Peyer's patch (tissue), 4 donors: ENCODE measurements at regions not wholly inside any gene's neighbourhood (a gene's known extent, or its start where the extent isn't known, plus 50 kb on each side); places are given as distances from the start of the nearest gene placed in this dataset.

Experiments used
- POLR2A ChIP-seq, 2 donors: fragments of 450-650 bp; IDR thresholded peaks; one replicate each; pipeline ENCODE4 v1.5.1; 2017; ENCODE audit warnings: antibody characterized with exemption in 2 of 2, mild to moderate bottlenecking in 2 of 2, moderate library complexity in 2 of 2
- TF ChIP-seq, protein P1 (sequence below), 6 experiments: fragments of 450-650 bp in 4 of 6; fragments of 200-600 bp in 2 of 6; sonication (generic) in 1 of 6; IDR thresholded peaks; one replicate each; pipeline ENCODE4 v1.5.1; 2017 to 2019; ENCODE audit warnings: antibody characterized with exemption in 6 of 6, mild to moderate bottlenecking in 3 of 6, moderate library complexity in 1 of 6

DNA sequence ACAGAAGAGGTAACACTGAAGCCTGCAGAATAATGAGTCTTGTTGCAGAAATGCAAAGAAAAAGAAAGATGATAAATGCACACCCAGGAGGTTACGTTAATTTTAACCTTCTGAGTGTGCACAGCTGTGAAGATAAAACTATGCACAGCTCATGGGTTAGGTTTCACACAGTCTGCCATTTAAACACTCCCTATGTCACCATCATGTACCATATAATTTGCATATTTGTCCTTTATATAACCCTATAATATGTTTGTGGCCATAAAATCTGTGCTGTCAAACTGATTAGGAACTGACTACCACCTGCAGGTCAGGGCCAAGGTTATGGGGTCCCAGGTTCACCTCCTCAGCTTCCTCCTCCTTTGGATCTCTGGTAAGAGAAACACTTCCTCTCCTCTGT is 205.5 kb downstream of the RPIA start:
- no peak for TF ChIP-seq POLR2A (IDR thresholded peaks at IDR 0.05)
- TF ChIP-seq, protein P1, sequence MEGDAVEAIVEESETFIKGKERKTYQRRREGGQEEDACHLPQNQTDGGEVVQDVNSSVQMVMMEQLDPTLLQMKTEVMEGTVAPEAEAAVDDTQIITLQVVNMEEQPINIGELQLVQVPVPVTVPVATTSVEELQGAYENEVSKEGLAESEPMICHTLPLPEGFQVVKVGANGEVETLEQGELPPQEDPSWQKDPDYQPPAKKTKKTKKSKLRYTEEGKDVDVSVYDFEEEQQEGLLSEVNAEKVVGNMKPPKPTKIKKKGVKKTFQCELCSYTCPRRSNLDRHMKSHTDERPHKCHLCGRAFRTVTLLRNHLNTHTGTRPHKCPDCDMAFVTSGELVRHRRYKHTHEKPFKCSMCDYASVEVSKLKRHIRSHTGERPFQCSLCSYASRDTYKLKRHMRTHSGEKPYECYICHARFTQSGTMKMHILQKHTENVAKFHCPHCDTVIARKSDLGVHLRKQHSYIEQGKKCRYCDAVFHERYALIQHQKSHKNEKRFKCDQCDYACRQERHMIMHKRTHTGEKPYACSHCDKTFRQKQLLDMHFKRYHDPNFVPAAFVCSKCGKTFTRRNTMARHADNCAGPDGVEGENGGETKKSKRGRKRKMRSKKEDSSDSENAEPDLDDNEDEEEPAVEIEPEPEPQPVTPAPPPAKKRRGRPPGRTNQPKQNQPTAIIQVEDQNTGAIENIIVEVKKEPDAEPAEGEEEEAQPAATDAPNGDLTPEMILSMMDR (IDR thresholded peaks at IDR 0.05), result no peak
